Trophoblast cell (in vitro differentiated cells and primary cell): ENCODE measurements at regions not wholly inside any gene's neighbourhood (a gene's known extent, or its start where the extent isn't known, plus 50 kb on each side); places are given as distances from the start of the nearest gene placed in this dataset.
"Not testable (repeated sequence)": the region's sequence is repeated elsewhere in the genome, so short reads cannot be mapped to it uniquely, and the experiment has no call there.

ENCODE experiments used
- DNase-seq, 2 donors: peaks; one replicate each; pipeline ENCODE4 v3.0.0-alpha.2; 2016
- H2AFZ ChIP-seq: 2 replicates; pipeline ENCODE4 v1.6.1; 2013; ENCODE audit warnings: low read length, moderate library complexity, mild to moderate bottlenecking; ENCODE audit not compliant: insufficient read depth, poor library complexity
- H2AK5ac ChIP-seq: 2 replicates; pipeline ENCODE4 v1.6.1; 2013; ENCODE audit warnings: mild to moderate bottlenecking, low read length
- H2BK120ac ChIP-seq: 2 replicates; pipeline ENCODE4 v1.6.1; 2013; ENCODE audit warnings: low read length, mild to moderate bottlenecking, moderate library complexity; ENCODE audit not compliant: insufficient read depth, poor library complexity
- H2BK12ac ChIP-seq: 2 replicates; pipeline ENCODE4 v1.6.1; 2013; ENCODE audit warnings: mild to moderate bottlenecking, low read length, moderate library complexity
- H2BK5ac ChIP-seq: 2 replicates; pipeline ENCODE4 v1.6.1; 2013; ENCODE audit warnings: low read length, low read depth, moderate library complexity, mild to moderate bottlenecking; ENCODE audit not compliant: poor library complexity
- H3K14ac ChIP-seq: 2 replicates; pipeline ENCODE4 v1.6.1; 2013; ENCODE audit warnings: mild to moderate bottlenecking, low read length
- H3K18ac ChIP-seq: 2 replicates; pipeline ENCODE4 v1.6.1; 2013; ENCODE audit warnings: mild to moderate bottlenecking, low read length
- H3K23ac ChIP-seq: 2 replicates; pipeline ENCODE4 v1.6.1; 2013; ENCODE audit warnings: low read length
- H3K27ac ChIP-seq: 2 replicates; pipeline ENCODE4 v1.5.1; 2013; ENCODE audit warnings: low read depth, mild to moderate bottlenecking, inconsistent platforms, low read length, moderate library complexity
- H3K27me3 ChIP-seq: 2 replicates; pipeline ENCODE4 v1.6.1; 2013; ENCODE audit warnings: inconsistent platforms, mild to moderate bottlenecking, low read length, moderate library complexity; ENCODE audit not compliant: insufficient read depth
- H3K36me3 ChIP-seq, 2 experiments: 1 replicate in 1 of 2; 2 replicates in 1 of 2; pipeline ENCODE4 v1.6.1; 2013; ENCODE audit warnings: low read length in 2 of 2, mild to moderate bottlenecking in 2 of 2, moderate library complexity in 1 of 2; ENCODE audit not compliant: insufficient read depth in 2 of 2, control insufficient read depth in 1 of 2
- H3K4ac ChIP-seq: 2 replicates; pipeline ENCODE4 v1.6.1; 2013; ENCODE audit warnings: low read depth, mild to moderate bottlenecking, low read length, moderate library complexity
- H3K4me1 ChIP-seq, 2 experiments: 1 replicate in 1 of 2; 2 replicates in 1 of 2; pipeline ENCODE4 v1.6.1; 2013; ENCODE audit warnings: low read length in 2 of 2, mild to moderate bottlenecking in 2 of 2, moderate library complexity in 1 of 2; ENCODE audit not compliant: insufficient read depth in 2 of 2, control insufficient read depth in 1 of 2
- H3K4me2 ChIP-seq: 2 replicates; pipeline ENCODE4 v1.6.1; 2013; ENCODE audit warnings: inconsistent platforms, mild to moderate bottlenecking, low read length, moderate library complexity
- H3K4me3 ChIP-seq: 2 replicates; pipeline ENCODE4 v1.5.1; 2013; ENCODE audit warnings: mild to moderate bottlenecking, low read depth, low read length, inconsistent platforms
- H3K79me1 ChIP-seq: one replicate; pipeline ENCODE4 v1.6.1; 2013; ENCODE audit warnings: low read length
- H3K79me2 ChIP-seq: 2 replicates; pipeline ENCODE4 v1.6.1; 2013; ENCODE audit warnings: low read length, mild to moderate bottlenecking; ENCODE audit not compliant: control insufficient read depth, insufficient read depth, poor library complexity
- H3K9ac ChIP-seq: 2 replicates; pipeline ENCODE4 v1.6.1; 2013; ENCODE audit warnings: mild to moderate bottlenecking, low read length
- H3K9me3 ChIP-seq: 2 replicates; pipeline ENCODE4 v1.6.1; 2013; ENCODE audit warnings: low read depth, mild to moderate bottlenecking, control low read depth, inconsistent platforms, low read length; ENCODE audit not compliant: insufficient read depth
- H4K12ac ChIP-seq: 2 replicates; pipeline ENCODE4 v1.6.1; 2013; ENCODE audit warnings: low read depth, mild to moderate bottlenecking, low read length, moderate library complexity
- H4K8ac ChIP-seq: 2 replicates; pipeline ENCODE4 v1.6.1; 2013; ENCODE audit warnings: low read depth, mild to moderate bottlenecking, low read length, moderate library complexity
- H4K91ac ChIP-seq: one replicate; pipeline ENCODE4 v1.6.1; 2013; ENCODE audit warnings: low read depth, mild to moderate bottlenecking, low read length, moderate library complexity
- WGBS: extraction: QIAGEN DNeasy Blood & Tissue Kit; methylation state at CpG from one replicate; pipeline ENCODE4 v1.1.7; 2013; ENCODE audit warnings: missing lambda C conversion rate; ENCODE audit not compliant: insufficient read length, insufficient coverage; ENCODE audit errors: extremely low coverage; 5-methylcytosine and 5-hydroxymethylcytosine counted together

- no peak overlapping the region for H4K91ac ChIP-seq
- no peak overlapping the region for H3K4me2 ChIP-seq
- no peaks in the 10 kb centered on the region for H3K27me3 ChIP-seq
- no peak overlapping the region for H2BK12ac ChIP-seq
- no peaks in the 10 kb centered on the region for H3K9me3 ChIP-seq
- no peak overlapping the region for H2AFZ ChIP-seq
- H3K27ac ChIP-seq: no peak overlapping the region
- H3K14ac ChIP-seq: no peak overlapping the region
- no peaks in the 10 kb centered on the region for H3K79me1 ChIP-seq
- no peaks in the 10 kb centered on the region for H3K79me2 ChIP-seq
- no peak overlapping the region for H2BK5ac ChIP-seq
- no CpG with 5 or more reads among the region's 3 CpGs for WGBS
- H3K23ac ChIP-seq: no peak overlapping the region
- no peak overlapping the region for H3K9ac ChIP-seq
- H3K4ac ChIP-seq: no peak overlapping the region
- no peaks in the 10 kb centered on the region for H3K36me3 ChIP-seq
- no peak overlapping the region for H2AK5ac ChIP-seq
- no peak overlapping the region for H3K18ac ChIP-seq
- H2BK120ac ChIP-seq: no peak overlapping the region
- no peaks in the 10 kb centered on the region for H3K4me1 ChIP-seq
- no peak overlapping the region for H3K4me3 ChIP-seq
- H4K12ac ChIP-seq: no peak overlapping the region
- DNase-seq: no peak
- H4K8ac ChIP-seq: no peak overlapping the region
Measured at GRCh38 chr2:204161886-204162285, 225.3 kb downstream of the ICOS start.

- Histone ChIP-seq H2AFZ (no peak overlapping the region), H3K4ac (no peak overlapping the region), H2BK120ac (no peak overlapping the region), H3K23ac (no peak overlapping the region), H3K9me3 (no peaks in the 10 kb centered on the region), H3K18ac (no peak overlapping the region), H3K36me3 (no peaks in the 10 kb centered on the region), H2BK5ac (no peak overlapping the region), H3K4me3 (no peak overlapping the region), H2AK5ac (no peak overlapping the region), H4K12ac (no peak overlapping the region), H3K79me1 (no peaks in the 10 kb centered on the region), H3K79me2 (no peaks in the 10 kb centered on the region), H3K14ac (no peak overlapping the region), H4K8ac (no peak overlapping the region), H3K4me2 (no peak overlapping the region), H3K4me1 (no peaks in the 10 kb centered on the region), H3K27me3 (no peaks in the 10 kb centered on the region), H4K91ac (no peak overlapping the region), H3K27ac (no peak overlapping the region), H3K9ac (no peak overlapping the region), H2BK12ac (no peak overlapping the region)
- no peak for DNase-seq
- WGBS: no CpG with 5 or more reads among the region's 3 CpGs
Measured at GRCh38 chr2:204166961-204167360, 230.4 kb downstream of the ICOS start.

- not testable (repeated sequence) for H3K4me2 ChIP-seq, H2BK120ac ChIP-seq, H3K18ac ChIP-seq, H4K12ac ChIP-seq, H2AK5ac ChIP-seq, H3K23ac ChIP-seq, H3K9me3 ChIP-seq, H3K9ac ChIP-seq, H2BK12ac ChIP-seq, H3K4ac ChIP-seq, H2AFZ ChIP-seq, DNase-seq, H3K4me1 ChIP-seq, H3K36me3 ChIP-seq, H3K14ac ChIP-seq, H3K27me3 ChIP-seq, H2BK5ac ChIP-seq, H3K4me3 ChIP-seq, H3K79me1 ChIP-seq, H4K91ac ChIP-seq, H3K79me2 ChIP-seq, H3K27ac ChIP-seq, H4K8ac ChIP-seq
- WGBS: no CpG with 5 or more reads among the region's 6 CpGs
Measured at GRCh38 chr2:204167670-204168069, 231.1 kb downstream of the ICOS start.

GRCh38 chr2:204170411-204170810 lies 233.8 kb downstream of the ICOS start:
- Histone ChIP-seq H3K14ac (no peak overlapping the region), H3K9me3 (no peaks in the 10 kb centered on the region), H3K4me3 (no peak overlapping the region), H3K36me3 (no peaks in the 10 kb centered on the region), H2BK12ac (no peak overlapping the region), H2AK5ac (no peak overlapping the region), H3K27ac (no peak overlapping the region), H3K4me1 (no peaks in the 10 kb centered on the region), H3K79me2 (no peaks in the 10 kb centered on the region), H4K12ac (no peak overlapping the region), H2BK5ac (no peak overlapping the region), H3K4ac (no peak overlapping the region), H3K18ac (no peak overlapping the region), H3K27me3 (no peaks in the 10 kb centered on the region), H3K9ac (no peak overlapping the region), H2BK120ac (no peak overlapping the region), H4K8ac (no peak overlapping the region), H2AFZ (no peak overlapping the region), H3K79me1 (no peaks in the 10 kb centered on the region), H4K91ac (no peak overlapping the region), H3K4me2 (no peak overlapping the region), H3K23ac (no peak overlapping the region)
- no peak for DNase-seq
- no CpG with 5 or more reads among the region's 4 CpGs for WGBS
